Ishikawa (cell line): ENCODE measurements at regions not wholly inside any gene's neighbourhood (a gene's known extent, or its start where the extent isn't known, plus 50 kb on each side); places are given as distances from the start of the nearest gene placed in this dataset.

ENCODE experiments used
- CREB1 ChIP-seq: IDR thresholded peaks from 2 replicates; pipeline ENCODE4 v1.6.1; 2012; ENCODE audit warnings: low read depth
- EGR1 ChIP-seq: IDR thresholded peaks from 2 replicates; pipeline ENCODE4 v1.6.1; 2012
- EP300 ChIP-seq: IDR thresholded peaks from 2 replicates; pipeline ENCODE4 v1.6.1; 2012; ENCODE audit warnings: borderline replicate concordance
- FOXM1 ChIP-seq: IDR thresholded peaks from 2 replicates; pipeline ENCODE4 v1.6.1; 2012; ENCODE audit warnings: low read depth, borderline replicate concordance
- MAX ChIP-seq: IDR thresholded peaks from 2 replicates; pipeline ENCODE4 v1.6.1; 2012
- NFIC ChIP-seq: IDR thresholded peaks from 2 replicates; pipeline ENCODE4 v1.6.1; 2012
- RAD21 ChIP-seq: IDR thresholded peaks from 2 replicates; pipeline ENCODE4 v1.6.1; 2012; ENCODE audit warnings: low read depth
- TAF1 ChIP-seq: IDR thresholded peaks from 2 replicates; pipeline ENCODE4 v1.6.1; 2012; ENCODE audit warnings: low read depth, mild to moderate bottlenecking
- TCF12 ChIP-seq: IDR thresholded peaks from 2 replicates; pipeline ENCODE4 v1.6.1; 2012; ENCODE audit warnings: low read depth
- TEAD4 ChIP-seq: IDR thresholded peaks from 2 replicates; pipeline ENCODE4 v1.6.1; 2012
- YY1 ChIP-seq: IDR thresholded peaks from 2 replicates; pipeline ENCODE4 v1.6.1; 2012; ENCODE audit warnings: low read depth
- ZBTB7A ChIP-seq: IDR thresholded peaks from 2 replicates; pipeline ENCODE4 v1.6.1; 2012; ENCODE audit warnings: low read depth
- TF ChIP-seq, protein P1 (sequence below): IDR thresholded peaks from 2 replicates; pipeline ENCODE4 v1.6.1; 2012; ENCODE audit warnings: low read depth, mild to moderate bottlenecking

- TF ChIP-seq FOXM1 = no peak
- TF ChIP-seq MAX = no peak
- TF ChIP-seq NFIC = no peak
- TF ChIP-seq ZBTB7A = no peak
- no peak for TF ChIP-seq TCF12
- TF ChIP-seq YY1 = no peak
- TF ChIP-seq EP300 = no peak
- no peak for TF ChIP-seq TAF1
- TF ChIP-seq, protein P1, sequence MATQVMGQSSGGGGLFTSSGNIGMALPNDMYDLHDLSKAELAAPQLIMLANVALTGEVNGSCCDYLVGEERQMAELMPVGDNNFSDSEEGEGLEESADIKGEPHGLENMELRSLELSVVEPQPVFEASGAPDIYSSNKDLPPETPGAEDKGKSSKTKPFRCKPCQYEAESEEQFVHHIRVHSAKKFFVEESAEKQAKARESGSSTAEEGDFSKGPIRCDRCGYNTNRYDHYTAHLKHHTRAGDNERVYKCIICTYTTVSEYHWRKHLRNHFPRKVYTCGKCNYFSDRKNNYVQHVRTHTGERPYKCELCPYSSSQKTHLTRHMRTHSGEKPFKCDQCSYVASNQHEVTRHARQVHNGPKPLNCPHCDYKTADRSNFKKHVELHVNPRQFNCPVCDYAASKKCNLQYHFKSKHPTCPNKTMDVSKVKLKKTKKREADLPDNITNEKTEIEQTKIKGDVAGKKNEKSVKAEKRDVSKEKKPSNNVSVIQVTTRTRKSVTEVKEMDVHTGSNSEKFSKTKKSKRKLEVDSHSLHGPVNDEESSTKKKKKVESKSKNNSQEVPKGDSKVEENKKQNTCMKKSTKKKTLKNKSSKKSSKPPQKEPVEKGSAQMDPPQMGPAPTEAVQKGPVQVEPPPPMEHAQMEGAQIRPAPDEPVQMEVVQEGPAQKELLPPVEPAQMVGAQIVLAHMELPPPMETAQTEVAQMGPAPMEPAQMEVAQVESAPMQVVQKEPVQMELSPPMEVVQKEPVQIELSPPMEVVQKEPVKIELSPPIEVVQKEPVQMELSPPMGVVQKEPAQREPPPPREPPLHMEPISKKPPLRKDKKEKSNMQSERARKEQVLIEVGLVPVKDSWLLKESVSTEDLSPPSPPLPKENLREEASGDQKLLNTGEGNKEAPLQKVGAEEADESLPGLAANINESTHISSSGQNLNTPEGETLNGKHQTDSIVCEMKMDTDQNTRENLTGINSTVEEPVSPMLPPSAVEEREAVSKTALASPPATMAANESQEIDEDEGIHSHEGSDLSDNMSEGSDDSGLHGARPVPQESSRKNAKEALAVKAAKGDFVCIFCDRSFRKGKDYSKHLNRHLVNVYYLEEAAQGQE = no peak
- TF ChIP-seq RAD21 = no peak
- no peak for TF ChIP-seq CREB1
- TF ChIP-seq EGR1 = no peak
- TF ChIP-seq TEAD4 = no peak
Observed at GRCh38 chrX:7446815-7447214, 298.9 kb upstream of the PUDP start.
